Left lobe of liver (tissue), 2 donors: ENCODE measurements at regions not wholly inside any gene's neighbourhood (a gene's known extent, or its start where the extent isn't known, plus 50 kb on each side); places are given as distances from the start of the nearest gene placed in this dataset.
"Not testable (repeated sequence)": the region's sequence is repeated elsewhere in the genome, so short reads cannot be mapped to it uniquely, and the experiment has no call there.

ENCODE experiments used
- ATAC-seq: fragments of 200-7000 bp; cut with Tn5 transposase; one replicate; pipeline ENCODE4 v1.9.1; 2020; ENCODE audit warnings: mild to moderate bottlenecking, moderate library complexity
- DNase-seq: peaks from one replicate; pipeline ENCODE4 v3.0.0-alpha.2; 2020; ENCODE audit warnings: low spot score
- donor health status: DM: no; HTN: no; CAD: no; lungs with moderate emphysema.
- donor health status: DM: no; HTN: yes; CAD: no.

GRCh38 chr9:30301271-30301963 is 2083.0 kb upstream of the ACO1 start:
- no peak for ATAC-seq

GRCh38 chr9:30310711-30311110 is 2073.7 kb upstream of the ACO1 start:
- no peak for ATAC-seq
- DNase-seq: no peak

More at GRCh38 chr9:30301271-30301963, 2083.0 kb upstream of the ACO1 start:
- DNase-seq: no peak

- no peak for ATAC-seq
- no peak for DNase-seq
Observed at GRCh38 chr9:30329431-30329830, 2055.0 kb upstream of the ACO1 start.

- ATAC-seq: no peak
- DNase-seq: no peak
Observed at GRCh38 chr9:30348904-30349303, 2035.5 kb upstream of the ACO1 start.

GRCh38 chr9:30349526-30350513 is 2034.6 kb upstream of the ACO1 start:
- no peak for DNase-seq
- no peak for ATAC-seq

- DNase-seq: no peak
Observed at GRCh38 chr9:30356221-30356620, 2028.2 kb upstream of the ACO1 start.

GRCh38 chr9:30362373-30362772 is 2022.1 kb upstream of the ACO1 start:
- DNase-seq (no peak), ATAC-seq (no peak)

More at GRCh38 chr9:30356221-30356620, 2028.2 kb upstream of the ACO1 start:
- no peak for ATAC-seq

- ATAC-seq, DNase-seq: not testable (repeated sequence)
Observed at GRCh38 chr9:30366140-30366539, 2018.3 kb upstream of the ACO1 start.

- DNase-seq (no peak), ATAC-seq (no peak)
Observed at GRCh38 chr9:30382271-30382670, 2002.2 kb upstream of the ACO1 start.

- no peak for ATAC-seq
- no peak for DNase-seq
Observed at GRCh38 chr9:30410273-30410672, 1974.2 kb upstream of the ACO1 start.

GRCh38 chr9:30411571-30411970 is 1972.9 kb upstream of the ACO1 start:
- DNase-seq (no peak), ATAC-seq (no peak)

- ATAC-seq (no peak), DNase-seq (no peak)
Observed at GRCh38 chr9:30459156-30459555, 1925.3 kb upstream of the ACO1 start.

GRCh38 chr9:30476826-30477225 is 1907.6 kb upstream of the ACO1 start:
- ATAC-seq (no peak), DNase-seq (no peak)

GRCh38 chr9:30478684-30479083 is 1905.8 kb upstream of the ACO1 start:
- ATAC-seq (no peak), DNase-seq (no peak)

GRCh38 chr9:30482499-30482898 is 1901.9 kb upstream of the ACO1 start:
- ATAC-seq: no peak
- DNase-seq: no peak

GRCh38 chr9:30484690-30485089 is 1899.8 kb upstream of the ACO1 start:
- no peak for ATAC-seq
- DNase-seq: no peak

- ATAC-seq (no peak), DNase-seq (no peak)
Observed at GRCh38 chr9:30504502-30504905, 1879.9 kb upstream of the ACO1 start.

- no peak for DNase-seq
- ATAC-seq: no peak
Observed at GRCh38 chr9:30505311-30505710, 1879.1 kb upstream of the ACO1 start.

- no peak for DNase-seq
- no peak for ATAC-seq
Observed at GRCh38 chr9:30506749-30507148, 1877.7 kb upstream of the ACO1 start.

GRCh38 chr9:30507166-30507565 is 1877.3 kb upstream of the ACO1 start:
- DNase-seq (no peak), ATAC-seq (no peak)

GRCh38 chr9:30511666-30512065 is 1872.8 kb upstream of the ACO1 start:
- DNase-seq (no peak), ATAC-seq (no peak)

GRCh38 chr9:30519166-30519565 is 1865.3 kb upstream of the ACO1 start:
- DNase-seq (no peak), ATAC-seq (no peak)
